CD4-positive, alpha-beta T cell treated with Interleukin-10 for 1 hour (primary cell): ENCODE measurements at regions not wholly inside any gene's neighbourhood (a gene's known extent, or its start where the extent isn't known, plus 50 kb on each side); places are given as distances from the start of the nearest gene placed in this dataset.

Experiments used
- DNase-seq: peaks from one replicate; pipeline ENCODE4 v3.0.0-alpha.2; 2020

- DNase-seq: no peak
Measured at GRCh38 chrX:13096728-13097127, 52.3 kb upstream of the FAM9C start.

GRCh38 chrX:13094828-13095341 lies 50.5 kb upstream of the FAM9C start:
- DNase-seq: no peak

- no peak for DNase-seq
Measured at GRCh38 chrX:13094374-13094773, 50.0 kb upstream of the FAM9C start.
